Neural progenitor cell (in vitro differentiated cells): ENCODE measurements at regions not wholly inside any gene's neighbourhood (a gene's known extent, or its start where the extent isn't known, plus 50 kb on each side); places are given as distances from the start of the nearest gene placed in this dataset.

Source experiments
- EZH2 ChIP-seq: fragments of 200-600 bp; sonication (generic); IDR thresholded peaks from 2 replicates; pipeline ENCODE4 v1.6.1; 2017; ENCODE audit warnings: antibody characterized with exemption, mild to moderate bottlenecking, moderate library complexity
- TF ChIP-seq, protein P1 (sequence below): fragments of 200-600 bp; sonication (generic); IDR thresholded peaks from 2 replicates; pipeline ENCODE4 v1.5.1; 2017; ENCODE audit warnings: antibody characterized with exemption, mild to moderate bottlenecking

DNA sequence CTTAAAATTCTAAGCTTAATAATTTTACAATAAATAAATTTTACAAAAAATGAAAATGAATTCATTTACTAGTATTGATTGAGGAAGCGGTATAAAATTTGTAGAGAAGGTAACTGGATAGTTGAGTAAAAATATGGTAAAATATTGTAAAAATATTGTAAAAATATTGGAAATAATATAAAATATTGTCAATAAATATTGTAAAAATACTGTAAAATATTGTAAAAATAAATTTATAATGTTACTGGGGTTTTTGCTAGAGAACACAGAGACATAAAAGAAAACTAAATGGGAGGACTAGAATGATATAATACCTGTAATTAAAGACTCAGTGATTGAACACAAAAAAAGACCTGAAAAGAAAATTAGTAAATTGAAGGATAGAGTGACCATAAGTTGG lies 546.3 kb upstream of the NETO1 start:
- TF ChIP-seq, protein P1, sequence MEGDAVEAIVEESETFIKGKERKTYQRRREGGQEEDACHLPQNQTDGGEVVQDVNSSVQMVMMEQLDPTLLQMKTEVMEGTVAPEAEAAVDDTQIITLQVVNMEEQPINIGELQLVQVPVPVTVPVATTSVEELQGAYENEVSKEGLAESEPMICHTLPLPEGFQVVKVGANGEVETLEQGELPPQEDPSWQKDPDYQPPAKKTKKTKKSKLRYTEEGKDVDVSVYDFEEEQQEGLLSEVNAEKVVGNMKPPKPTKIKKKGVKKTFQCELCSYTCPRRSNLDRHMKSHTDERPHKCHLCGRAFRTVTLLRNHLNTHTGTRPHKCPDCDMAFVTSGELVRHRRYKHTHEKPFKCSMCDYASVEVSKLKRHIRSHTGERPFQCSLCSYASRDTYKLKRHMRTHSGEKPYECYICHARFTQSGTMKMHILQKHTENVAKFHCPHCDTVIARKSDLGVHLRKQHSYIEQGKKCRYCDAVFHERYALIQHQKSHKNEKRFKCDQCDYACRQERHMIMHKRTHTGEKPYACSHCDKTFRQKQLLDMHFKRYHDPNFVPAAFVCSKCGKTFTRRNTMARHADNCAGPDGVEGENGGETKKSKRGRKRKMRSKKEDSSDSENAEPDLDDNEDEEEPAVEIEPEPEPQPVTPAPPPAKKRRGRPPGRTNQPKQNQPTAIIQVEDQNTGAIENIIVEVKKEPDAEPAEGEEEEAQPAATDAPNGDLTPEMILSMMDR = no peak
- no peak for TF ChIP-seq EZH2
